ENCODE measurements at regions not wholly inside any gene's neighbourhood (a gene's known extent, or its start where the extent isn't known, plus 50 kb on each side); places are given as distances from the start of the nearest gene placed in this dataset.
A peak's percentile ranks its signal among the peaks of the same experiment; 100 is the strongest.

- no peak for DNase-seq
Observed at GRCh38 chr3:21357241-21357640, 393.8 kb downstream of the ZNF385D start.

- no peak for DNase-seq
Observed at GRCh38 chr3:21356402-21356801, 394.6 kb downstream of the ZNF385D start.

DNA sequence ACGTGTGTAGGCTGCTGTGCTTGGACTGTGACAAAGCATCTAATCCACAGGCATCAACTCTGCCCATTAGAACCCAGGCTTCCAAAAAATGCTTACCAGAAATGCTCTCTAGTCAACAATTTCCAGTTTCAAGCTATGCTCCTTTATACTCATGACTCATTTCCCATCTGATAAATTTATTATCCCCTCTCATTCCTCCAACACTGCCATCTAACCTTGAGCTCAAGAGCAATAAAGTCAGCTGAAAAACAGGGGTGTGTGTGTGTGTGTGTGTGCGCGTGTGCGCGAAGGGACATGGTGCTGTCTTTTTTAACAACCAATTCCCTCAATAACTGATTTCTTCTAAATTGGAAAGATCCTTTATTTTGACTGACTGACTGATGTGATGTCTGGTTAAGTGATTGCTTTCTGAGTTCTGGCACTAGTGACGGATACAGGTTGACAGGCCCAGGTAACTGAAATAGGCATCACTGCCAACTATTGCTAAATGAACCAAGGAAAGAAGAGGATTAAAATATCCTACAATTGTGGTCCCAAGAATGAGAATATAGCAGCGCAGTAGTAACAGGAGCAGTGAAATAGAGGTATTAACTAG is 405.5 kb downstream of the ZNF385D start:
- DNase-seq = no peak

- DNase-seq = no peak
Observed at GRCh38 chr3:21331857-21332256, 419.2 kb downstream of the ZNF385D start.

DNA sequence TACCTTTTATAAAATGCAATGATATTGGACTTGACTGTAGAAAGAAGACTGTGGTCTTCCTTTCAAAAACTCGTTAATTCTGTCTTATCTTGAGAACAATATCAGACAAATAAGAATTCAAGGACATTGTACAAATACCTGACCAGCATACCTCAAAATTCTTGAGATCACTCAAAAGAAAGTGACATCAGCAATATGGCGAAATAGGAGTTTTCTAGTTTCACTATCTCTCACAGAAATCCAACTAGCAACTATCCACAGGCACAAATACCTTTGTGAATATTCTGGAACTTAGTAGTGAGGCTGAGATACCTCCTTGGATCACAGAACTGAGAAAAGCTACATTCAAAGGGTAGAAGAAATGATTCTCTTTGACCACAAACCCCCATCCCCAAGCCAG is 419.7 kb downstream of the ZNF385D start:
- DNase-seq = no peak

GRCh38 chr3:21330293-21330692 is 420.7 kb downstream of the ZNF385D start:
- DNase-seq = peak; percentile 0

DNA sequence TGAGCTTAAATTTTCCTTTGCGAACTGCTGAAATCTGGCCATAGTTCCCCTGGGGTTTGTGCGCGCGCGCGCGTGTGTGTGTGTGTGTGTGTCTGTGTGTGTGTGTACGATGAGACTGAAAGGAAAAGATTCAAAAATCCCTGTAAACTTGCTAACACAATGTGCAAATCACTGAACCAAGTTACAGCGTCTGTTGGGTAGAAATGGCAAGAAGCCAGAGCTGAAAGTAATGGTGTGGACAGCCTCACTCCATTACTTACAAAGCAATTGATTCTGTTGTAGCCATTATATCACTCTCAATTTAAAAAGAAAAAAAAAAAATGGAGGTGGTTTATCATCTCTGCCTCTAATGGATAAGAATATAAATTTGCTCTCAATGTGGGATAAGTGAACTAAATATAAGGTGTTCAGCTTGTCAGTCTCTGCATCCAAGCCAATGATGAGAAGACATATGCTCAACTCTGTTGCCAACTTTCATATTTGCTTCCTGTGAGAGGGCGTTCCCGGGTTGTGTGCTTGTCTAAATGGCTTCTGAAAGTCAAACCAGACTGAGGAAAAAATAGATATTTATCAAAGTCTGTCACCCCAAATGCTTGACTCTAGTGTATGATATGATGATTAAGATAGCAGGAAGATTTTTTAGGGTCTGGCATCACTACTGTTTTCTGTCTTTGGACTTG is 422.2 kb downstream of the ZNF385D start:
- no peak for DNase-seq

GRCh38 chr3:21326704-21327475 is 424.1 kb downstream of the ZNF385D start:
- no peak for DNase-seq

DNA sequence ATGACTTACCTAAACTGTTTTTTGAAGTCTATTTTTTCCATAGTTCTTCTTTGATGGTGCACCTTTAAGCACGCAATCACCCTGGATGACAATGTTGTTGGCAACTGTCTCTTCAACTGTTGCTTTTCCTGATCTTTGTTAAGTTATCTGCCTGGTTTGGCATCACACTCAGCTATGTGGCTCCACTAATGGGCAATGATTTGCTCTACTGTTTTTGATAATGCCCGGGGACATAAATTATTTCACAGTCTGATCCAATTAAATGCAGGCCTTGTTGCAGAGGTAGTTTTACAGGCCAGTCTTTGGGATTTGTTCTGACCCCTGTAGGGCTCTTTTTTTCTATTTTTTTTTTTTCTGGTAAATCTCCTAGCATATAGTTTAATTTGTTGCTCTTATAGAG is 436.3 kb downstream of the ZNF385D start:
- DNase-seq = no peak

GRCh38 chr3:21310891-21311290 is 440.1 kb downstream of the ZNF385D start:
- no peak for DNase-seq

- DNase-seq = no peak
Observed at GRCh38 chr3:21310161-21310560, 440.8 kb downstream of the ZNF385D start.

DNA sequence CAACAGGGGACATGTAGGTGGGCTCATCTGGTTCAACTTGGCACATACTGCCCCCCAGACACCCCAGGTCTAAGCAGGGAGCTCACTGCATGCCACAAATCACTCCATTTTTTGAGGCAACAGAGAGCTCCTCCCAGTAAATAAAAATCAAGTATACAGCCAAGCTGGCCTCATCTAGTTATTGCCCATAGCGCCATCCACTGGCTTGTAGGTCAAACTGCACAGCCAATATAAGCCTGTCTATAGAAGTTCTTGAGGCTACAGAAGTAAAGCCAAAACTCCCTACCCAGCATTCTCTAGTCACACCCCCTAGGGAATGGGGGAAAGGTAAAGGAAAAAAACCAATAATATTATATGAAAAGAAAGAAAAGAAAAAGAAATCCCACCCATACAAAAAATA is 453.7 kb downstream of the ZNF385D start:
- DNase-seq = no peak

- DNase-seq = no peak
Observed at GRCh38 chr3:21294768-21295167, 456.2 kb downstream of the ZNF385D start.

GRCh38 chr3:21292971-21293370 is 458.0 kb downstream of the ZNF385D start:
- DNase-seq = no peak

DNA sequence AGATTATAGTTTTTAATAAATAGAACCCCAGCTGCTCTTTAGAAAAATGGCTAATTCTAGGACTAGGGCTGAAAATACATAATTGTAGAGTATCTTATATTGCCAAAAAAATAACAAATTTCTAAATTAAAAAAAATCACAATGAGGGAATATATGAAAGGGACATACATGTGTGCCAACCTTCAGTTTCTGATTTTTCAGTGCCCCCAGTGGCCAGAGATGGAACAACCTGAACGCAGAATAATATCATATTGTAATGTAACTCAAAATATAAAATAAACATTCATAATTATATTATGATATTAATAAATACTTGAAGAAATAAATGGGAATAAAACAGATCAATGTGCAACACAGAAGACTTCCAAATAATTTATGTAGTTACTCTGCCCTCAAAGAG is 460.5 kb downstream of the ZNF385D start:
- DNase-seq = no peak

DNA sequence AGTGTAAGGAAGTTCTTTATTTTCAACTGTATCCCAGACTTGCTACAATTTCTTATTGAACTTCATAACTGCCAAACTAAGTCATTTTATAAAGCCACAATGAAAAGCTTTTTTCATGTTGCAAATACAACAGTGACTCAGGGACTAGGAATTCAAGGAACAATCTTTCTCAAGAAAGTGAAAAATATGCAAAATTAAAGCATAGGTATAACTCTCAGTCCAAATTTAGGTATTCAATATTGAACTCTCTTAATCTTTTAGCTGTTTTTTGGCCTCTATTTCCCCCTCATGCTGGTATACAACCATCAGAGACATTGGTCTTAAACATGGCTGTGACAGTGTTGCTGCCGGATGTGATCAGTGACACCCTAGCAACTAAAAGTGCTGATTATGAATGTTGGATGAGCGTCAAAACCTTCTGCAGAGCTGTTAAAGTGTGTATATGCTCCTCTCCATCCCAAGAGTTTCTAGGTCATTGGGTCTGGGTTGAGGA is 476.9 kb downstream of the ZNF385D start:
- no peak for DNase-seq

GRCh38 chr3:21273259-21274025 is 477.6 kb downstream of the ZNF385D start:
- no peak for DNase-seq

GRCh38 chr3:21271606-21272016 is 479.4 kb downstream of the ZNF385D start:
- DNase-seq = no peak

DNA sequence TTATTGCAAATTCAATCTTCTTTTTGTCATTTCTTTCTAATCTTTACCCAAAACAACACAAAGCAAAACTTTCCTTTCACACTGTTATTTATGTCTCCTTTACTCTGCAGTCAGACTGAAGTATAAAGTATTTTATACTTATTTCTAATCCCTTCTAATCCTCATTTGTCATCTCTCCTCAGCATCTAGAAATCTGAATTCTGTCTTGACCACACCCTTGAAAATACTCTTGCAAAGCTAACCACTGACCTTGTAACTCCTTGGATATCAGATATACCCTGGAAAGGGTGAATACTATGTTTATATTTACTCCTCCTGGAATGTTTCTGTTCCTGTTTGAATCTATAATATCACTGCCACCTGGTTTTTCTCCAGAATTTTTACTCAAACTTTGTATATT is 481.1 kb downstream of the ZNF385D start:
- no peak for DNase-seq

DNA sequence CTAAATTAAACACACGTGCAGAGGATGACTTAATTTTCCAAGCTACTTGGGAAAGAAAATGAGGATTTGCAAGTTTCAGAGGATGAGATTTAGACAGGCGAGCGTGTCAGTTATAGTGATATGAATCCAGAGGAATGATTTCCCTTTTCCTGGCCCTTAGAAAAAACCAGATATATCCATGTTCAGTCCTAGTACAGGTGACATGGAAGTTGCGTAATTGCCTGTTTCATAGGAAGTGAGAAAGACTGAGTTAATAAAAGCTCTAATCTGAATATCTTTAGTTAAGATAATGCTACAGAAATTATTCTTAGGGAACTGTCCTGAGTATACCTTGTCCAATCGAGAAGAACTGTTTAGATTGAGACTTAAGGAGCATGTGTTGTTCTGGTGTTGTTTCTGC is 490.5 kb downstream of the ZNF385D start:
- no peak for DNase-seq

GRCh38 chr3:21259896-21260295 is 491.1 kb downstream of the ZNF385D start:
- no peak for DNase-seq

- DNase-seq = no peak
Observed at GRCh38 chr3:21256932-21257331, 494.1 kb downstream of the ZNF385D start.

- DNase-seq = no peak
Observed at GRCh38 chr3:21238661-21239060, 512.3 kb downstream of the ZNF385D start.

Measured in CD4-positive, alpha-beta T cell treated with Interleukin-4 for 4 hours (primary cell).